Left lung (tissue), 4 donors: ENCODE measurements at regions not wholly inside any gene's neighbourhood (a gene's known extent, or its start where the extent isn't known, plus 50 kb on each side); places are given as distances from the start of the nearest gene placed in this dataset.
A peak's percentile ranks its signal among the peaks of the same experiment; 100 is the strongest.

Source experiments
- ATAC-seq: fragments of 200-7000 bp; cut with Tn5 transposase; one replicate; pipeline ENCODE4 v1.9.1; 2020; ENCODE audit warnings: moderate library complexity
- DNase-seq, 4 donors: peaks; one replicate each; pipeline ENCODE4 v3.0.0-alpha.2; 2013 to 2020
- H3K27ac ChIP-seq, 2 donors: fragments of 200-600 bp; sonication (generic) in 1 of 2; one replicate each; pipeline versions ENCODE4 v1.5.0 to v1.8.0; 2020 to 2021
- H3K27me3 ChIP-seq, 2 donors: fragments of 200-600 bp; sonication (generic) in 1 of 2; one replicate each; pipeline versions ENCODE4 v1.5.0 to v1.8.0; 2020 to 2021
- H3K36me3 ChIP-seq, 2 donors: fragments of 200-600 bp; sonication (generic) in 1 of 2; one replicate each; pipeline versions ENCODE4 v1.5.0 to v1.8.0; 2020 to 2021
- H3K4me1 ChIP-seq, 2 donors: fragments of 200-600 bp; one replicate each; pipeline ENCODE4 v1.8.0; 2021
- H3K4me3 ChIP-seq, 2 donors: fragments of 200-600 bp; sonication (generic) in 1 of 2; one replicate each; pipeline versions ENCODE4 v1.5.0 to v1.8.0; 2020 to 2021; ENCODE audit warnings: mild to moderate bottlenecking in 1 of 2
- H3K9me3 ChIP-seq, 2 donors: fragments of 200-600 bp; sonication (generic) in 1 of 2; one replicate each; pipeline versions ENCODE4 v1.5.0 to v1.8.0; 2020 to 2021
- intact Hi-C, 2 donors: fragments of 100-400 bp; cut with DNase I; formaldehyde crosslinking; loops; one replicate each; pipeline versions ENCODE4 v1.11.2 to v1.14.2; 2022
- TF ChIP-seq, protein P1 (sequence below), 2 donors: fragments of 200-600 bp; sonication (generic) in 1 of 2; IDR thresholded peaks; one replicate each; pipeline versions ENCODE4 v1.5.0 to v1.8.0; 2021; ENCODE audit warnings: antibody characterized with exemption in 2 of 2
- donor health status: DM: no; HTN: yes; CAD: no.
- donor health status: DM: no; HTN: no; CAD: no.

DNA sequence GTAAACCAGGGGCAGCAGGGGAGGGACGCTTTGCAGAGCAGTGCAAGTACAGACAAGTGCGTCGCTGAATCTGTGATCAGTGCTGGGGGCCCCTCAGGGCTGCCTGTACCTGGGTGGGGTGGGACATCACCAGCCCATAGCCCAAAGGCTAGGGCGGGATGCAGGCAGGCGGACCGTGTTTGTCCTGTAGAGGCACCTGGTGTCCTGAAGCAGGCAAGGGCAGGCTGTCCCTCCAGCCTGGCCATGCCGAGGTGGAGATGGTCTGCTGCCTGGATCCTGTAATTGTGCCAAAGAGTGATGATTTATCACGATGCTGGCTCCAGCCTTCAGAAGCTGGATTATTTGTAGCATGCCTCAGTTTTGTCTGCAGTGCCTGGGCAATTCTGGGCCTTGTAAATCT is 137.9 kb upstream of the GSE1 start:
- no peaks in the 10 kb centered on the region for H3K27me3 ChIP-seq
- intact Hi-C loops, result no loop called here
- DNase-seq (no peak), ATAC-seq (no peak)
- no peak overlapping the region for H3K4me3 ChIP-seq
- H3K4me1 ChIP-seq, result peaks cover 4 to 6% of the 10 kb centered on the region in 2 donors
- TF ChIP-seq, protein P1, sequence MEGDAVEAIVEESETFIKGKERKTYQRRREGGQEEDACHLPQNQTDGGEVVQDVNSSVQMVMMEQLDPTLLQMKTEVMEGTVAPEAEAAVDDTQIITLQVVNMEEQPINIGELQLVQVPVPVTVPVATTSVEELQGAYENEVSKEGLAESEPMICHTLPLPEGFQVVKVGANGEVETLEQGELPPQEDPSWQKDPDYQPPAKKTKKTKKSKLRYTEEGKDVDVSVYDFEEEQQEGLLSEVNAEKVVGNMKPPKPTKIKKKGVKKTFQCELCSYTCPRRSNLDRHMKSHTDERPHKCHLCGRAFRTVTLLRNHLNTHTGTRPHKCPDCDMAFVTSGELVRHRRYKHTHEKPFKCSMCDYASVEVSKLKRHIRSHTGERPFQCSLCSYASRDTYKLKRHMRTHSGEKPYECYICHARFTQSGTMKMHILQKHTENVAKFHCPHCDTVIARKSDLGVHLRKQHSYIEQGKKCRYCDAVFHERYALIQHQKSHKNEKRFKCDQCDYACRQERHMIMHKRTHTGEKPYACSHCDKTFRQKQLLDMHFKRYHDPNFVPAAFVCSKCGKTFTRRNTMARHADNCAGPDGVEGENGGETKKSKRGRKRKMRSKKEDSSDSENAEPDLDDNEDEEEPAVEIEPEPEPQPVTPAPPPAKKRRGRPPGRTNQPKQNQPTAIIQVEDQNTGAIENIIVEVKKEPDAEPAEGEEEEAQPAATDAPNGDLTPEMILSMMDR (IDR thresholded peaks at IDR 0.05), result no peak
- no peak overlapping the region for H3K27ac ChIP-seq
- H3K36me3 ChIP-seq, result no peaks in the 10 kb centered on the region
- no peaks in the 10 kb centered on the region for H3K9me3 ChIP-seq

GRCh38 chr16:85475691-85476300 is 137.3 kb upstream of the GSE1 start:
- H3K4me3 ChIP-seq, result no peak overlapping the region
- no peaks in the 10 kb centered on the region for H3K36me3 ChIP-seq
- intact Hi-C loops, result no loop called here
- DNase-seq (no peak), ATAC-seq (no peak)
- TF ChIP-seq, protein P1 (IDR thresholded peaks at IDR 0.05), result no peak
- no peak overlapping the region for H3K27ac ChIP-seq
- H3K9me3 ChIP-seq, result no peaks in the 10 kb centered on the region
- H3K4me1 ChIP-seq, result peaks cover 4 to 6% of the 10 kb centered on the region in 2 donors
- H3K27me3 ChIP-seq, result no peaks in the 10 kb centered on the region

DNA sequence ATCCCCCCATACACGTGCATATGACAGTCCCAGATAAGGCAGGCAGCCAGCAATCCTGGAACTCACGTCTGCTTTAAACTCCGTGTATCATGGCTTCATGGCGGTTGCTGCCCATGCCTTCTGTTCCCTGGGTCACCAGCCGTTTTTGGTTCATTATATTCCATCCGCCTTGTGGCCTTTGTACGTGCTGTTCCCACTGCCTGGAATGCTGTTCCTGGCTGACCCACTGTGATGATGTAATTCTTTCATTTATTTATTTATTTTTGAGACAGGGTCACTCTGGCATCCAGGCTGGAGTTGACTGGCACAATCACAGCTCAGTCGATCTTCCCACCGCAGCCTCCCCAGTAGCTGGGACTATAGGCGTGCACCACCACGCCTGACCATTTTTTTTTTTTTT is 136.7 kb upstream of the GSE1 start:
- ATAC-seq (no peak), DNase-seq (no peak)
- TF ChIP-seq, protein P1 (IDR thresholded peaks at IDR 0.05), result no peak
- H3K9me3 ChIP-seq, result no peaks in the 10 kb centered on the region
- H3K4me3 ChIP-seq, result no peak overlapping the region
- H3K27ac ChIP-seq, result no peak overlapping the region
- intact Hi-C loops, result no loop called here
- peaks cover 4 to 6% of the 10 kb centered on the region in 2 donors for H3K4me1 ChIP-seq
- no peaks in the 10 kb centered on the region for H3K27me3 ChIP-seq
- no peaks in the 10 kb centered on the region for H3K36me3 ChIP-seq

DNA sequence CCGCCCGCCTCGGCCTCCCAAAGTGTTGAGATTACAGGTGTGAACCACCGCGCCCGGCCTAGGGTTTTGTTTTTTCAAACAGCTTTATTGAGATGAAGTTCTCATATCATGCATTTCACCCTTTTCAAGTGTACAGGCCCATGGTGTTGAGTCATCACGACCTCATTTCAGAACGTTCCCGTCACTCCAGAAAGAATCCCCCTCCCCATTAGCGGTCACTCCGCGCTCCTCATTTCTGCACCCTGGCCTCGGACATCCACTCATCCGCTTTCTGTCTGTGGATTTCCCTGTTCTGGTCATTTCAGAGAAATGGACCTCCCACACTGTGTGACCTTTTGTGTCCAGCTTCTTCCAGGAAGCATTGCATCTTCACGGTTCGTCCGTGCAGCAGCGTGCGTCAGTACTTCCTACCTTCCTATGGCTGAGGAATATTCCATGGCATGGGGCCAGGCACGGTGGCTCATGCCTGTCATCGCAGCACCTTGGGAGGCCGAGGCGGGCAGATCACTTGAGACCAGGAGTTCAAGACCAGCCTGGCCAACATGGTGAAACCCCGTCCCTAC is 135.2 kb upstream of the GSE1 start:
- Histone ChIP-seq H3K27me3 (no peaks in the 10 kb centered on the region), H3K4me1 (no peaks in the 10 kb centered on the region), H3K36me3 (no peaks in the 10 kb centered on the region), H3K4me3 (no peak overlapping the region), H3K27ac (no peak overlapping the region), H3K9me3 (no peaks in the 10 kb centered on the region)
- DNase-seq (no peak), ATAC-seq (no peak)
- intact Hi-C loops, result no loop called here
- TF ChIP-seq, protein P1 (IDR thresholded peaks at IDR 0.05), result no peak

- Histone ChIP-seq H3K9me3 (no peaks in the 10 kb centered on the region), H3K4me1 (peaks cover 2 to 8% of the 10 kb centered on the region in 2 donors), H3K36me3 (no peaks in the 10 kb centered on the region), H3K27me3 (no peaks in the 10 kb centered on the region), H3K4me3 (no peak overlapping the region), H3K27ac (no peak overlapping the region)
- TF ChIP-seq, protein P1 (IDR thresholded peaks at IDR 0.05), result no peak
- ATAC-seq (peak; percentile 47), DNase-seq (peak in 1 of 4 donors; percentile 67)
- intact Hi-C loops, result no loop called here
Measured at GRCh38 chr16:85479972-85480726, 133.0 kb upstream of the GSE1 start.
